Omental fat pad (tissue), 3 donors: ENCODE measurements at regions not wholly inside any gene's neighbourhood (a gene's known extent, or its start where the extent isn't known, plus 50 kb on each side); places are given as distances from the start of the nearest gene placed in this dataset.

Source experiments
- ATAC-seq: fragments of 150-250 bp; one replicate; pipeline ENCODE4 v1.9.1; 2016; ENCODE audit warnings: mild to moderate bottlenecking, moderate library complexity; ENCODE audit not compliant: low FRiP score
- DNase-seq: peaks from one replicate; pipeline ENCODE4 v3.0.0-alpha.2; 2019; ENCODE audit warnings: low spot score
- CTCF ChIP-seq, 3 donors: fragments of 450-650 bp; IDR thresholded peaks; one replicate each; pipeline ENCODE4 v1.5.1; 2016 to 2017; ENCODE audit warnings: antibody characterized with exemption in 3 of 3, mild to moderate bottlenecking in 3 of 3, moderate library complexity in 2 of 3

DNA sequence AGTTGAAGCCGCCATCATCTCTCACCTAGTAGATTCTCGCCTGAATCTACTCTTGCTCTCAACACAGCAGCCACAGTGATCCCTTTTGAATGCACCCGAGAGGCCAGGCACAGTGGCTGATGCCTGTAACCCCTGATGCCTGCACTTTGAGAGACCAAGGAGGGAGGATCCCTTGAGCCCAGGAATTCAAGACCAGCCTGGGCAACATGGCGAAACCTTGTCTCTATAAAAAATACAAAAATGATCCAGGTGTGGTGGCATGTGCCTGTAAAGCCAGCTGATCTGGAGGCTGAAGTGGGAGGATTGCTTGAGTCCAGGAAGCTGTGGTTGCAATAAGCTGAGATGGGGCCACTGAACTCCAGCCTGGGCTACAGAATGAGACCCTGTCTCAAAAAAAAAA is 60.3 kb upstream of the EML4 start:
- DNase-seq (no peak), ATAC-seq (no peak)
- TF ChIP-seq CTCF (IDR thresholded peaks at IDR 0.05), result no peak

DNA sequence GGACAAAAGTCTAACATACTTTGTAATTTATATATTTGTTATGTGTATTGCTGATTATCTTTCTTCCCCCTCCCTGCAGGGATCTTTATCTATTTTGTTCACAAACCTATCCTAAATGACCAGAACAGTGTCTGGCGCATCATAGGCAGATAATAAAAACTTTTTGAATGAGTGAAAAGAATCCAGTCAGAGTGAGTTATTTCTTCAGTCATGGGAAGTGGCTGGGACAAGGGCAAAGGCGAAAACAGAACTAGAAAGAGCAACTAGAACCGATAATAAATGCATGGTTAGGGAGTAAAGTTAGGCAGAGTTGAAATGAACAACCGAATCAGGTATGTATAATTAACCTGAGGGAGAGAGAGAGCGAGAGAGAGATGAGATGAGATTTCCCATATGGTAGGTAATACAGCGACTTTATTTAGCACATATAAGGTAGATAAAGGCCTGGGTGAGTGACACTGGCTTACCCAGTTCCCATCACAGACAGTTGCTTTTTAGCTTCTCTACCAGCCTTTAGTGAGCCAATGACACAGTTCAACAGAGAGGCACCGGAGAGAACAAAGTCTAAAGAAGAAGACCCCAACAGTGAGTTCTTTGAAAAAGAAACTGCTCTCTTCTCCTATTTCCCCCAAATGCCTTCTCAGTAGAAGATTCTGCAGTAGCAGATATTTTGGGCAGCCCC is 59.1 kb upstream of the EML4 start:
- DNase-seq (no peak), ATAC-seq (no peak)
- no peak for TF ChIP-seq CTCF (IDR thresholded peaks at IDR 0.05)

- DNase-seq (no peak), ATAC-seq (peak; percentile 81)
- no peak for TF ChIP-seq CTCF (IDR thresholded peaks at IDR 0.05)
Observed at GRCh38 chr2:42110641-42111322, 58.4 kb upstream of the EML4 start.

DNA sequence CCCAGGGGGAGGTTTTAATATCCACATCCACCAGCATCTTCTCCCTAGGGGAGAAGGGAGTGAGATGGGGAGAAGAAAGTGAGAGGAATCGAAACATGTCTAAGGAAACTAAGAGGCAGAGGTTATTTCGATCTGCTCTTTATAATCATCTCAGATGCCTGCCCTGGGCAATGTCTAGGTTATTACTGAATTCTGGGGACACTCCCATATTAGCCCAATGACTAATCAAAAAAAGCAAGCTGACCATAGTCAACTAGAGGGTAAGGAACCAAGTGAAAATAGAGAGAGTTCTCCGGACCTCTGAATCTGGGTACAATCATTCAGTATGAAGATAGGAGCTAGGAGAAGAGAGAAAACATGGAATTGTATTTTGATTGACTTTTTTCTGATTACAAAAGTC is 56.7 kb upstream of the EML4 start:
- ATAC-seq (no peak), DNase-seq (no peak)
- no peak for TF ChIP-seq CTCF (IDR thresholded peaks at IDR 0.05)

GRCh38 chr2:42113452-42113851 is 55.7 kb upstream of the EML4 start:
- no peak for DNase-seq
- TF ChIP-seq CTCF (IDR thresholded peaks at IDR 0.05), result no peak
- ATAC-seq, result no peak

DNA sequence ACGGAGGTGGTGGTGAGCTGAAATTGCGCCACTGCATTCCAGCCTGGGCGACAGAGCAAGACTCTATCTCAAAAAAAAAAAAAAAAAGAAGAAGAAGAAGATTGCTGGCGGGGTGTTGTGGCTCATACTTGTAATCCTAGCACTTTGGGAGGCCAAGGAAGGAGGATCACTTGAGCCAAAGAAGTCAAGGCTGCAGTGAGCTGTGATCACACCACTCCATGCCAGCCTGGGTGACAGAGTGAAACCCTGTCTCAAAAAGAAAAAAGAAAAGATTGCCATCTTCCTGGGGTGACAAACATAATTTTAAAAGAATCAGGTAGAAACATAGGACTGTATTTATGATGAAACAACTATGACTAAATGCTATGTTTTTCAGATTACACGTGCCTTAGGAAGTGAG is 55.1 kb upstream of the EML4 start:
- TF ChIP-seq CTCF (IDR thresholded peaks at IDR 0.05), result no peak
- no peak for DNase-seq
- no peak for ATAC-seq

DNA sequence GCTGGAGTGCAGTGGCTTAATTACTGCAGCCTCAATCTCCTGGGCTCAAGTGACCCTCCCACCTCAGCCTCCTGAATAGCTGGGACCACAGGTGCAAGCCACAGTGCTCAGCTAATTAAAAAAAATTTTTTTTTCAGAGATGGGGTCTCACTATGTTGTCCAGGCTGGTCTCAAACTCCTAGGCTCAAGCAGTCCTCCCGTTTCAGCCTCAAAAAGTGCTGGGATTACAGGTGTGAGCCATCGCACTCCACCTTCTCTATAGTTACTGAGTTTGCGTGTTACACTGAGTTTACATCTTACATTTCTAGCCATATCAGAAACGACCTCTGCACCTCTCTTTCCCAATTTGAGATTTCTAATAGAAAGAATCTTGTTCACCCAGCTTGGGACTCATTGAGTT is 53.6 kb upstream of the EML4 start:
- no peak for TF ChIP-seq CTCF (IDR thresholded peaks at IDR 0.05)
- ATAC-seq, result no peak
- DNase-seq, result no peak
